ENCODE measurements at regions not wholly inside any gene's neighbourhood (a gene's known extent, or its start where the extent isn't known, plus 50 kb on each side); places are given as distances from the start of the nearest gene placed in this dataset.

- H3K27me3 ChIP-seq (ENCODE audit: low read length) = no peaks in the 10 kb centered on the region
Measured at GRCh38 chr9:16314476-16314875, 556.0 kb downstream of the BNC2 start.

GRCh38 chr9:16315720-16316119 lies 554.8 kb downstream of the BNC2 start:
- no peaks in the 10 kb centered on the region for H3K36me3 ChIP-seq (ENCODE audit: insufficient read depth, low read length)
- no peak overlapping the region for H2AFZ ChIP-seq (ENCODE audit: low read length)
- H3K9me2 ChIP-seq (replicated peaks; ENCODE audit: insufficient read depth, low read length) = no peaks in the 10 kb centered on the region
- no peaks in the 10 kb centered on the region for H4K20me1 ChIP-seq (ENCODE audit: insufficient read depth, low read depth, low read length)
- H3K4me3 ChIP-seq (ENCODE audit: low read length) = no peak overlapping the region
- no peaks in the 10 kb centered on the region for H3K9me3 ChIP-seq (ENCODE audit: low read length)
- no peak overlapping the region for H3K9ac ChIP-seq (ENCODE audit: low read length)
- no peak overlapping the region for H3K27ac ChIP-seq (ENCODE audit: low read length)
- no peak for DNase-seq
- no peaks in the 10 kb centered on the region for H3K27me3 ChIP-seq (ENCODE audit: low read length)
- H3K4me1 ChIP-seq (ENCODE audit: low read length) = no peaks in the 10 kb centered on the region
- no peak overlapping the region for H3K4me2 ChIP-seq (ENCODE audit: low read depth, low read length, poor library complexity, severe bottlenecking)
- H3K79me2 ChIP-seq (ENCODE audit: low read length) = no peaks in the 10 kb centered on the region

More at GRCh38 chr9:16314476-16314875, 556.0 kb downstream of the BNC2 start:
- no peaks in the 10 kb centered on the region for H3K9me2 ChIP-seq (replicated peaks; ENCODE audit: insufficient read depth, low read length)
- no peak overlapping the region for H3K4me2 ChIP-seq (ENCODE audit: low read depth, low read length, poor library complexity, severe bottlenecking)
- H3K9me3 ChIP-seq (ENCODE audit: low read length) = no peaks in the 10 kb centered on the region
- no peaks in the 10 kb centered on the region for H4K20me1 ChIP-seq (ENCODE audit: insufficient read depth, low read depth, low read length)
- H2AFZ ChIP-seq (ENCODE audit: low read length) = no peak overlapping the region
- no peak for DNase-seq
- no peaks in the 10 kb centered on the region for H3K79me2 ChIP-seq (ENCODE audit: low read length)
- no peaks in the 10 kb centered on the region for H3K36me3 ChIP-seq (ENCODE audit: insufficient read depth, low read length)
- peaks cover 1% of the 10 kb centered on the region; the same call in 1 of the 2 replicates for H3K4me1 ChIP-seq (ENCODE audit: low read length)
- H3K4me3 ChIP-seq (ENCODE audit: low read length) = no peak overlapping the region
- no peak overlapping the region for H3K27ac ChIP-seq (ENCODE audit: low read length)
- H3K9ac ChIP-seq (ENCODE audit: low read length) = no peak overlapping the region

- no peak overlapping the region for H3K27ac ChIP-seq (ENCODE audit: low read length)
- H2AFZ ChIP-seq (ENCODE audit: low read length) = no peak overlapping the region
- no peaks in the 10 kb centered on the region for H3K9me3 ChIP-seq (ENCODE audit: low read length)
- H3K4me3 ChIP-seq (ENCODE audit: low read length) = no peak overlapping the region
- H4K20me1 ChIP-seq (ENCODE audit: insufficient read depth, low read depth, low read length) = no peaks in the 10 kb centered on the region
- no peak overlapping the region for H3K4me2 ChIP-seq (ENCODE audit: low read depth, low read length, poor library complexity, severe bottlenecking)
- H3K9ac ChIP-seq (ENCODE audit: low read length) = no peak overlapping the region
- H3K9me2 ChIP-seq (replicated peaks; ENCODE audit: insufficient read depth, low read length) = no peaks in the 10 kb centered on the region
- H3K36me3 ChIP-seq (ENCODE audit: insufficient read depth, low read length) = no peaks in the 10 kb centered on the region
- H3K4me1 ChIP-seq (ENCODE audit: low read length) = no peaks in the 10 kb centered on the region
- no peaks in the 10 kb centered on the region for H3K27me3 ChIP-seq (ENCODE audit: low read length)
- no peak for DNase-seq
- H3K79me2 ChIP-seq (ENCODE audit: low read length) = no peaks in the 10 kb centered on the region
Measured at GRCh38 chr9:16316456-16316855, 554.0 kb downstream of the BNC2 start.

GRCh38 chr9:16316911-16317817 lies 553.3 kb downstream of the BNC2 start:
- H2AFZ ChIP-seq (ENCODE audit: low read length) = no peak overlapping the region
- H3K4me2 ChIP-seq (ENCODE audit: low read depth, low read length, poor library complexity, severe bottlenecking) = no peak overlapping the region
- no peak for DNase-seq
- no peaks in the 10 kb centered on the region for H3K9me3 ChIP-seq (ENCODE audit: low read length)
- no peak overlapping the region for H3K4me3 ChIP-seq (ENCODE audit: low read length)
- H4K20me1 ChIP-seq (ENCODE audit: insufficient read depth, low read depth, low read length) = no peaks in the 10 kb centered on the region
- H3K27ac ChIP-seq (ENCODE audit: low read length) = no peak overlapping the region
- H3K9ac ChIP-seq (ENCODE audit: low read length) = no peak overlapping the region
- no peaks in the 10 kb centered on the region for H3K9me2 ChIP-seq (replicated peaks; ENCODE audit: insufficient read depth, low read length)
- no peaks in the 10 kb centered on the region for H3K36me3 ChIP-seq (ENCODE audit: insufficient read depth, low read length)
- H3K4me1 ChIP-seq (ENCODE audit: low read length) = no peaks in the 10 kb centered on the region
- no peaks in the 10 kb centered on the region for H3K79me2 ChIP-seq (ENCODE audit: low read length)
- H3K27me3 ChIP-seq (ENCODE audit: low read length) = no peaks in the 10 kb centered on the region

GRCh38 chr9:16318516-16319060 lies 551.9 kb downstream of the BNC2 start:
- DNase-seq = no peak
- H3K9me2 ChIP-seq (replicated peaks; ENCODE audit: insufficient read depth, low read length) = no peaks in the 10 kb centered on the region
- no peaks in the 10 kb centered on the region for H4K20me1 ChIP-seq (ENCODE audit: insufficient read depth, low read depth, low read length)
- no peak overlapping the region for H3K4me3 ChIP-seq (ENCODE audit: low read length)
- no peak overlapping the region for H3K9ac ChIP-seq (ENCODE audit: low read length)
- H3K79me2 ChIP-seq (ENCODE audit: low read length) = no peaks in the 10 kb centered on the region
- no peaks in the 10 kb centered on the region for H3K4me1 ChIP-seq (ENCODE audit: low read length)
- H3K4me2 ChIP-seq (ENCODE audit: low read depth, low read length, poor library complexity, severe bottlenecking) = no peak overlapping the region
- no peaks in the 10 kb centered on the region for H3K36me3 ChIP-seq (ENCODE audit: insufficient read depth, low read length)
- H2AFZ ChIP-seq (ENCODE audit: low read length) = no peak overlapping the region
- H3K27me3 ChIP-seq (ENCODE audit: low read length) = no peaks in the 10 kb centered on the region
- no peaks in the 10 kb centered on the region for H3K9me3 ChIP-seq (ENCODE audit: low read length)
- no peak overlapping the region for H3K27ac ChIP-seq (ENCODE audit: low read length)

- no peaks in the 10 kb centered on the region for H3K27me3 ChIP-seq (ENCODE audit: low read length)
- no peak overlapping the region for H3K9ac ChIP-seq (ENCODE audit: low read length)
- H3K9me3 ChIP-seq (ENCODE audit: low read length) = no peaks in the 10 kb centered on the region
- no peaks in the 10 kb centered on the region for H4K20me1 ChIP-seq (ENCODE audit: insufficient read depth, low read depth, low read length)
- DNase-seq = no peak
- no peaks in the 10 kb centered on the region for H3K9me2 ChIP-seq (replicated peaks; ENCODE audit: insufficient read depth, low read length)
- H3K27ac ChIP-seq (ENCODE audit: low read length) = no peak overlapping the region
- no peaks in the 10 kb centered on the region for H3K79me2 ChIP-seq (ENCODE audit: low read length)
- H3K36me3 ChIP-seq (ENCODE audit: insufficient read depth, low read length) = no peaks in the 10 kb centered on the region
- H2AFZ ChIP-seq (ENCODE audit: low read length) = no peak overlapping the region
- no peaks in the 10 kb centered on the region for H3K4me1 ChIP-seq (ENCODE audit: low read length)
- no peak overlapping the region for H3K4me2 ChIP-seq (ENCODE audit: low read depth, low read length, poor library complexity, severe bottlenecking)
- H3K4me3 ChIP-seq (ENCODE audit: low read length) = no peak overlapping the region
Measured at GRCh38 chr9:16319646-16320045, 550.8 kb downstream of the BNC2 start.

- Histone ChIP-seq H3K27me3 (ENCODE audit: low read length) (no peaks in the 10 kb centered on the region), H3K79me2 (ENCODE audit: low read length) (no peaks in the 10 kb centered on the region), H3K4me1 (ENCODE audit: low read length) (no peaks in the 10 kb centered on the region), H3K9me2 (replicated peaks; ENCODE audit: insufficient read depth, low read length) (no peaks in the 10 kb centered on the region), H3K9me3 (ENCODE audit: low read length) (no peaks in the 10 kb centered on the region), H3K27ac (ENCODE audit: low read length) (no peak overlapping the region), H4K20me1 (ENCODE audit: insufficient read depth, low read depth, low read length) (no peaks in the 10 kb centered on the region), H2AFZ (ENCODE audit: low read length) (no peak overlapping the region), H3K4me2 (ENCODE audit: low read depth, low read length, poor library complexity, severe bottlenecking) (no peak overlapping the region), H3K4me3 (ENCODE audit: low read length) (no peak overlapping the region), H3K36me3 (ENCODE audit: insufficient read depth, low read length) (no peaks in the 10 kb centered on the region), H3K9ac (ENCODE audit: low read length) (no peak overlapping the region)
- DNase-seq = no peak
Measured at GRCh38 chr9:16320338-16320902, 550.0 kb downstream of the BNC2 start.

- Histone ChIP-seq H3K79me2 (ENCODE audit: low read length) (no peaks in the 10 kb centered on the region), H3K27ac (ENCODE audit: low read length) (no peak overlapping the region), H3K9ac (ENCODE audit: low read length) (no peak overlapping the region), H3K4me3 (ENCODE audit: low read length) (no peak overlapping the region), H2AFZ (ENCODE audit: low read length) (no peak overlapping the region), H3K4me1 (ENCODE audit: low read length) (no peaks in the 10 kb centered on the region), H3K9me3 (ENCODE audit: low read length) (no peaks in the 10 kb centered on the region), H3K4me2 (ENCODE audit: low read depth, low read length, poor library complexity, severe bottlenecking) (no peak overlapping the region), H4K20me1 (ENCODE audit: insufficient read depth, low read depth, low read length) (no peaks in the 10 kb centered on the region), H3K9me2 (replicated peaks; ENCODE audit: insufficient read depth, low read length) (no peaks in the 10 kb centered on the region), H3K36me3 (ENCODE audit: insufficient read depth, low read length) (no peaks in the 10 kb centered on the region), H3K27me3 (ENCODE audit: low read length) (no peaks in the 10 kb centered on the region)
- no peak for DNase-seq
Measured at GRCh38 chr9:16321461-16322119, 548.9 kb downstream of the BNC2 start.

Measured in Karpas-422 (cell line).